ENCODE measurements at regions not wholly inside any gene's neighbourhood (a gene's known extent, or its start where the extent isn't known, plus 50 kb on each side); places are given as distances from the start of the nearest gene placed in this dataset.
"Not testable (repeated sequence)": the region's sequence is repeated elsewhere in the genome, so short reads cannot be mapped to it uniquely, and the experiment has no call there.

DNA sequence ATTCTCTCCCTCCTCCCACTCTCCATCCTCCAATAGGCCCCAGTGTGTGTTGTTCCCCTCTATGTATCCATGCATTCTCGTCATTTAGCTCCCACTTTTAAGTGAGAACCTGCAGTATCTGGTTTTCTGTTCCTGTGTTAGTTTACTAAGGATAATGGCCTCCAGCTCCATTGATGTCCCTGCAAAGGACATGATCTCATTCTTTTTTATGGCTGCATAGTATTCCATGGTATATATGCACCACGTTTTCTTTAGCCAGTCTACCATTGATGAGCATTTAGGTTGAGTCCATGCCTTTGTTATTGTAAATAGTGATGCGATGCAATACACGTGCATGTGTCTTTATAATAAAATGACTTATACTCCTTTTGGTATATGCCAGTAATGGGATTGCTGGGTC lies 100.3 kb upstream of the USP9X start:
- H3K36me3 ChIP-seq (ENCODE audit: control insufficient read depth, insufficient read depth, low read length): no peaks in the 10 kb centered on the region
- TF ChIP-seq, protein P1, sequence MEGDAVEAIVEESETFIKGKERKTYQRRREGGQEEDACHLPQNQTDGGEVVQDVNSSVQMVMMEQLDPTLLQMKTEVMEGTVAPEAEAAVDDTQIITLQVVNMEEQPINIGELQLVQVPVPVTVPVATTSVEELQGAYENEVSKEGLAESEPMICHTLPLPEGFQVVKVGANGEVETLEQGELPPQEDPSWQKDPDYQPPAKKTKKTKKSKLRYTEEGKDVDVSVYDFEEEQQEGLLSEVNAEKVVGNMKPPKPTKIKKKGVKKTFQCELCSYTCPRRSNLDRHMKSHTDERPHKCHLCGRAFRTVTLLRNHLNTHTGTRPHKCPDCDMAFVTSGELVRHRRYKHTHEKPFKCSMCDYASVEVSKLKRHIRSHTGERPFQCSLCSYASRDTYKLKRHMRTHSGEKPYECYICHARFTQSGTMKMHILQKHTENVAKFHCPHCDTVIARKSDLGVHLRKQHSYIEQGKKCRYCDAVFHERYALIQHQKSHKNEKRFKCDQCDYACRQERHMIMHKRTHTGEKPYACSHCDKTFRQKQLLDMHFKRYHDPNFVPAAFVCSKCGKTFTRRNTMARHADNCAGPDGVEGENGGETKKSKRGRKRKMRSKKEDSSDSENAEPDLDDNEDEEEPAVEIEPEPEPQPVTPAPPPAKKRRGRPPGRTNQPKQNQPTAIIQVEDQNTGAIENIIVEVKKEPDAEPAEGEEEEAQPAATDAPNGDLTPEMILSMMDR (IDR thresholded peaks at IDR 0.05; ENCODE audit: insufficient read depth, low read length, poor library complexity, severe bottlenecking): no peak
- DNase-seq (ENCODE audit: extremely low read depth, insufficient read length): no peak
- H3K4me3 ChIP-seq (replicated peaks; ENCODE audit: low read depth, low read length): no peak overlapping the region
- H3K27me3 ChIP-seq (replicated peaks; ENCODE audit: control insufficient read depth, insufficient read depth, low read length): no peaks in the 10 kb centered on the region

GRCh38 chrX:40987413-40987812 lies 97.8 kb upstream of the USP9X start:
- no peaks in the 10 kb centered on the region for H3K36me3 ChIP-seq (ENCODE audit: control insufficient read depth, insufficient read depth, low read length)
- TF ChIP-seq, protein P1 (IDR thresholded peaks at IDR 0.05; ENCODE audit: insufficient read depth, low read length, poor library complexity, severe bottlenecking): no peak
- no peak for DNase-seq (ENCODE audit: extremely low read depth, insufficient read length)
- no peaks in the 10 kb centered on the region for H3K27me3 ChIP-seq (replicated peaks; ENCODE audit: control insufficient read depth, insufficient read depth, low read length)
- no peak overlapping the region for H3K4me3 ChIP-seq (replicated peaks; ENCODE audit: low read depth, low read length)

GRCh38 chrX:40988100-40988499 lies 97.1 kb upstream of the USP9X start:
- DNase-seq (ENCODE audit: extremely low read depth, insufficient read length): no peak
- no peaks in the 10 kb centered on the region for H3K27me3 ChIP-seq (replicated peaks; ENCODE audit: control insufficient read depth, insufficient read depth, low read length)
- no peaks in the 10 kb centered on the region for H3K36me3 ChIP-seq (ENCODE audit: control insufficient read depth, insufficient read depth, low read length)
- no peak overlapping the region for H3K4me3 ChIP-seq (replicated peaks; ENCODE audit: low read depth, low read length)
- TF ChIP-seq, protein P1 (IDR thresholded peaks at IDR 0.05; ENCODE audit: insufficient read depth, low read length, poor library complexity, severe bottlenecking): no peak

- not testable (repeated sequence) for H3K27me3 ChIP-seq (replicated peaks; ENCODE audit: control insufficient read depth, insufficient read depth, low read length); H3K36me3 ChIP-seq (ENCODE audit: control insufficient read depth, insufficient read depth, low read length); DNase-seq (ENCODE audit: extremely low read depth, insufficient read length); H3K4me3 ChIP-seq (replicated peaks; ENCODE audit: low read depth, low read length)
These were observed 91.8 kb upstream of the USP9X start for GRCh38 chrX:40993395-40993794.

DNA sequence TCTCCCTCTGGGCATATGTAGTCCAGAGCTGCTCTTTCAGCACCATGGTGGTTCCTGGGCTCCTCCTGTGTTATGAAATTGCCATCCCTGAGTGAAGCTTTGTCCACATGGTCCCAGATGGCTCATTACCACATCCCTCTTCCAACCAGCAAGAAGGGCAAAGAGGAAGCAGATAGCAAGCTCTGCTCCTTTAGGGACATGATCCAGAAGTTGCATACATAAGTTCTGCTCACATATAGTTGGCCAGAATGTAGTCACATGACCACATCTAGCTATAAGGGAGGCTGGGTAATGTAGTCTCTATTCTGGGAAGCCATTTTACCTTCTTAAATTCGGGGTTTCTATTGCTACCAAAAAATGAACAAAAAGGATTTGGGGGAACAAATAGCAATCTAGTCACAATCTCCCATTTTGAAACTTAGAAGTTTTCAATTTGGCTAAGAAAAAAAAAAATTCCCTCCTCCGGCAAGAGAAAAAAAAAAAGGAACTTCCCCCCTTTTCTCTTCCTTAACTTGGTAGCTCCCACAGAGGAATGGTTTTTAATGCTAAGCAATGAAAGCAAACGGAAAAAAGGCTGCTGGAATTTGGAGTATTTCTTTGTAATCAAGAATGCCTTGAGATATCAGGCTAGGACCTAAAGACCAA lies 88.2 kb upstream of the USP9X start:
- Histone ChIP-seq H3K27me3 (replicated peaks; ENCODE audit: control insufficient read depth, insufficient read depth, low read length) (no peaks in the 10 kb centered on the region), H3K36me3 (ENCODE audit: control insufficient read depth, insufficient read depth, low read length) (no peaks in the 10 kb centered on the region), H3K4me3 (replicated peaks; ENCODE audit: low read depth, low read length) (no peak overlapping the region)
- TF ChIP-seq, protein P1 (IDR thresholded peaks at IDR 0.05; ENCODE audit: insufficient read depth, low read length, poor library complexity, severe bottlenecking): no peak
- peak; percentile 24 for DNase-seq (ENCODE audit: extremely low read depth, insufficient read length)

- Histone ChIP-seq H3K27me3 (replicated peaks; ENCODE audit: control insufficient read depth, insufficient read depth, low read length) (no peaks in the 10 kb centered on the region), H3K4me3 (replicated peaks; ENCODE audit: low read depth, low read length) (no peak overlapping the region), H3K36me3 (ENCODE audit: control insufficient read depth, insufficient read depth, low read length) (no peaks in the 10 kb centered on the region)
- TF ChIP-seq, protein P1 (IDR thresholded peaks at IDR 0.05; ENCODE audit: insufficient read depth, low read length, poor library complexity, severe bottlenecking): no peak
- no peak for DNase-seq (ENCODE audit: extremely low read depth, insufficient read length)
These were observed 87.1 kb upstream of the USP9X start for GRCh38 chrX:40998123-40998522.

Measured in GM06990 (cell line).